Natural killer cell (primary cell): ENCODE measurements at regions not wholly inside any gene's neighbourhood (a gene's known extent, or its start where the extent isn't known, plus 50 kb on each side); places are given as distances from the start of the nearest gene placed in this dataset.

ENCODE experiments used
- ATAC-seq, 3 donors: fragments of 150-1000 bp in 2 of 3; fragments of 200-7000 bp in 1 of 3; cut with Tn5 transposase; 1 replicate in 1 of 3; 2 replicates in 2 of 3; pipeline ENCODE4 v1.10.0; 2021; ENCODE audit warnings: mild to moderate bottlenecking in 2 of 3, moderate library complexity in 2 of 3
- DNase-seq, 2 donors: peaks; one replicate each; pipeline versions ENCODE4 v3.0.0 to v3.0.0-alpha.2; 2013 to 2021; ENCODE audit warnings: mixed read lengths in 1 of 2
- H3K27ac ChIP-seq: one replicate; pipeline ENCODE4 v1.5.1; 2013; ENCODE audit warnings: mild to moderate bottlenecking, low read length
- H3K27me3 ChIP-seq: one replicate; pipeline ENCODE4 v1.6.1; 2013; ENCODE audit warnings: low read length; ENCODE audit not compliant: control insufficient read depth, insufficient read depth
- H3K36me3 ChIP-seq: one replicate; pipeline ENCODE4 v1.6.1; 2013; ENCODE audit warnings: low read length; ENCODE audit not compliant: control insufficient read depth, insufficient read depth
- H3K4me1 ChIP-seq: one replicate; pipeline ENCODE4 v1.6.1; 2013; ENCODE audit warnings: low read length; ENCODE audit not compliant: control insufficient read depth, insufficient read depth
- H3K4me3 ChIP-seq: one replicate; pipeline ENCODE4 v1.5.1; 2013; ENCODE audit warnings: low read length
- H3K9me3 ChIP-seq: one replicate; pipeline ENCODE4 v1.6.1; 2013; ENCODE audit warnings: low read length; ENCODE audit not compliant: control insufficient read depth, insufficient read depth
- H3K27ac Mint-ChIP-seq, 2 donors: one replicate each; pipeline ENCODE4 v1.8.0; 2022; ENCODE audit warnings: mild to moderate bottlenecking in 2 of 2, mixed read lengths in 2 of 2, moderate library complexity in 1 of 2
- H3K27me3 Mint-ChIP-seq, 2 donors: one replicate each; pipeline ENCODE4 v1.8.0; 2022; ENCODE audit warnings: low read depth in 2 of 2, mixed read lengths in 2 of 2
- H3K36me3 Mint-ChIP-seq: one replicate; pipeline ENCODE4 v1.8.0; 2022; ENCODE audit warnings: mixed read lengths
- H3K4me1 Mint-ChIP-seq, 2 donors: one replicate each; pipeline ENCODE4 v1.8.0; 2022; ENCODE audit warnings: mixed read lengths in 2 of 2
- H3K4me3 Mint-ChIP-seq: one replicate; pipeline ENCODE4 v1.8.0; 2022; ENCODE audit warnings: mild to moderate bottlenecking, moderate library complexity, mixed read lengths
- H3K9me3 Mint-ChIP-seq, 2 donors: one replicate each; pipeline ENCODE4 v1.8.0; 2022; ENCODE audit warnings: mixed read lengths in 2 of 2
- CTCF ChIP-seq: fragments of 200-600 bp; IDR thresholded peaks from one replicate; pipeline ENCODE4 v1.8.0; 2022; ENCODE audit warnings: antibody characterized with exemption
- WGBS: methylation state at CpG from one replicate; pipeline ENCODE4 v1.1.7; 2013; ENCODE audit warnings: missing lambda C conversion rate; ENCODE audit not compliant: insufficient coverage; 5-methylcytosine and 5-hydroxymethylcytosine counted together
- intact Hi-C: fragments of 100-400 bp; cut with micrococcal nuclease; formaldehyde crosslinking; loops from one replicate; pipeline ENCODE4 v1.14.2; 2022

DNA sequence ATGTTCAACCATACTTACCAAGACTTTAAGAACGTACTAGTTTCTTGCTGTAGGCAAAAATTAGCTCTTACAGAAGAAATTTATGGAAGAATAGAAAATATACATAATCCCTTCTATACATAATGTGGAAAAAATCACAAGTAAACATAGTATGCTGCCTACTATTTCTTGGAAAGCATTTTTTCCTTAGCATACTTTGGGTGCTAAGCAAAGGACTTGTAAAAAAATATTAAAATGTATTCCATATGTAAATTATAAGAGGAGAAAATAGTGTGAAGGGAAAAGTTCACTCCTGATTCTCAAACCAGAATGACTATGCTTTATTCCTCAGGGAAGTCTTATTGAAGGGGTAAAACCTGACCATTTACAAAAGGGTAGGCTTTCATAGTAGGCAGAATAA, 243.8 kb upstream of the VLDLR start:
- ATAC-seq (no peak), DNase-seq (no peak)
- WGBS, result no CpG with 5 or more reads among the region's 1 CpG
- H3K27me3 Mint-ChIP-seq, result peaks cover 5 to 9% of the 10 kb centered on the region in 2 donors
- Histone ChIP-seq H3K4me3 (no peak overlapping the region), H3K9me3 (no peaks in the 10 kb centered on the region), H3K36me3 (no peaks in the 10 kb centered on the region), H3K27ac (no peak overlapping the region), H3K4me1 (no peaks in the 10 kb centered on the region), H3K27me3 (no peaks in the 10 kb centered on the region)
- H3K9me3 Mint-ChIP-seq, result peaks cover 2 to 3% of the 10 kb centered on the region in 2 donors
- no peaks in the 10 kb centered on the region for H3K4me1 Mint-ChIP-seq
- no peaks in the 10 kb centered on the region for H3K36me3 Mint-ChIP-seq
- no peak overlapping the region for H3K27ac Mint-ChIP-seq
- no peak for TF ChIP-seq CTCF
- no peak overlapping the region for H3K4me3 Mint-ChIP-seq
- intact Hi-C loops, result no loop called here

DNA sequence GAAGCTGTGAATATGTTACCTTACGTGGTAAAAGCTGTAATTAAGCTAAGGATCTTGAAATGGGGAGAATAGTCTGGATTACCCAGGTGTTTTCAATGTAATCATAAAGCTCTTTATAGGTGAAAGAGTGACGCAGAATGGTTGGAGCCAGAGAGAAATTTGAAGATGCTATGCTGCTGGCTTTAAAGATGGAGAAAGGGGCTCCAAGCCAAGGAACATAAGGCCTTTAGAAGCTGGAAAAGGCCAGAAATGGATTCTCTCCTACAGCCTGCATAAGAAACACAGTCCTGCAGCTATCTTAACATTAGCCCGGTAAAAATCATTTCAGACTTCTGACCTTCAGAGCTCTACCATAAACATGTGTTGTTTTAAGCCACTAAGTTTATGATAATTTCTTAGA, 243.3 kb upstream of the VLDLR start:
- Histone ChIP-seq H3K27me3 (no peaks in the 10 kb centered on the region), H3K27ac (no peak overlapping the region), H3K4me1 (no peaks in the 10 kb centered on the region), H3K4me3 (no peak overlapping the region), H3K9me3 (no peaks in the 10 kb centered on the region), H3K36me3 (no peaks in the 10 kb centered on the region)
- 81% methylated on average over 2 of the region's 3 CpGs for WGBS
- Mint-ChIP-seq H3K27me3 (peaks cover 7 to 14% of the 10 kb centered on the region in 2 donors), H3K4me1 (no peaks in the 10 kb centered on the region), H3K27ac (no peak overlapping the region), H3K36me3 (no peaks in the 10 kb centered on the region), H3K9me3 (peaks cover 2 to 3% of the 10 kb centered on the region in 2 donors), H3K4me3 (no peak overlapping the region)
- intact Hi-C loops, result no loop called here
- no peak for TF ChIP-seq CTCF
- DNase-seq (no peak), ATAC-seq (no peak)

DNA sequence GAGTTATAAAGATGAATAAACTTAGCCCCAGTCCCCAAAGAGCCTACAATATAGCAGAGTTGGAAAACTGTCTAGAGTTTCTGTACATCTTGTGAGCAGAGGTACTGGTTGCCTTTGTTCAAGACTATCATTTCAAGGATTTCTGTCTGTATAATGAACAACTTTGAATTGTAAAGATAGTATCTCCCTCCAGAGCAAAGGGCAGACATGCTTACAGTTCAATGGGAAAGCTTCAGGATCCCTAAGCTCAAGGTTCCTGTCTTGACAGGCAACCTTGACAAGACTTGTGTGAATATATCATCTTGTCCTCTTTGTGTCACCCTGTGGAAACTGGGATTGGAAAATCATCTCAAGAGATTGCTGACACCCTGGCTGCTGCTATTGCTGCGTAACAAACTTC, 242.8 kb upstream of the VLDLR start:
- TF ChIP-seq CTCF, result no peak
- H3K4me1 Mint-ChIP-seq, result no peaks in the 10 kb centered on the region
- no peak for ATAC-seq
- H3K27me3 ChIP-seq, result no peaks in the 10 kb centered on the region
- no peak overlapping the region for H3K4me3 ChIP-seq
- intact Hi-C loops, result no loop called here
- H3K27ac Mint-ChIP-seq, result no peak overlapping the region
- no peaks in the 10 kb centered on the region for H3K4me1 ChIP-seq
- H3K27me3 Mint-ChIP-seq, result peaks cover 7 to 17% of the 10 kb centered on the region in 2 donors
- H3K4me3 Mint-ChIP-seq, result no peak overlapping the region
- H3K27ac ChIP-seq, result no peak overlapping the region
- no peaks in the 10 kb centered on the region for H3K9me3 ChIP-seq
- H3K36me3 ChIP-seq, result no peaks in the 10 kb centered on the region
- no CpG with 5 or more reads among the region's 1 CpG for WGBS
- no peak for DNase-seq
- H3K9me3 Mint-ChIP-seq, result no peaks in the 10 kb centered on the region
- H3K36me3 Mint-ChIP-seq, result no peaks in the 10 kb centered on the region

DNA sequence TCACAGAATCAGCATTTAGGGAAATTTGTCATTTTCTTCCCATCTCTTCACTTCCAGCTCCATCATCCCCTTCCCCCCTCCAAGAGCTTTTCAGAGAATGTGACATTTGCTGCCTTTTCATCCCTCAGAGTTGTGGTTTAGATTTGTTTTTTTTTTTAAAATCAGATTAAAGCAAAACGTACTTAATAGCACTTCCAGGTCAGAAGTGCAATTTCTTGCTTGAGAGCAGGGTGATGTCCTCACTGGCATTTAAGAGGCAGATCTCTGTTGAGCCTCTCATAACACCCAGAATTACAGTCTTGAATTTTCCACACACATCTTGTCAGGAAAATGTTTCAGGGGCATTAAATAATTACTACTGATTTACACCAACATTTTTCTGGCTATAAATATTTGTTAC, 236.8 kb upstream of the VLDLR start:
- no peaks in the 10 kb centered on the region for H3K27me3 ChIP-seq
- DNase-seq (no peak), ATAC-seq (no peak)
- Mint-ChIP-seq H3K4me1 (no peaks in the 10 kb centered on the region), H3K36me3 (no peaks in the 10 kb centered on the region), H3K27ac (no peak overlapping the region), H3K4me3 (no peak overlapping the region), H3K27me3 (peaks cover 17 to 25% of the 10 kb centered on the region in 2 donors), H3K9me3 (peaks cover 0 to 2% of the 10 kb centered on the region in 2 donors)
- H3K4me1 ChIP-seq, result no peaks in the 10 kb centered on the region
- TF ChIP-seq CTCF, result no peak
- no peaks in the 10 kb centered on the region for H3K9me3 ChIP-seq
- no peak overlapping the region for H3K27ac ChIP-seq
- intact Hi-C loops, result no loop called here
- H3K4me3 ChIP-seq, result no peak overlapping the region
- H3K36me3 ChIP-seq, result no peaks in the 10 kb centered on the region
- WGBS, result 27% methylated on average over 1 of the region's 1 CpG
